VCaP (cell line): ENCODE measurements at regions not wholly inside any gene's neighbourhood (a gene's known extent, or its start where the extent isn't known, plus 50 kb on each side); places are given as distances from the start of the nearest gene placed in this dataset.

Experiments
- H3K27ac ChIP-seq: fragments of 450-650 bp; 2 replicates; pipeline ENCODE4 v1.5.1; 2017
- CTCF ChIP-seq: fragments of 450-650 bp; conservative IDR thresholded peaks from 2 replicates; pipeline ENCODE4 v1.5.1; 2017; ENCODE audit warnings: mild to moderate bottlenecking, moderate library complexity

GRCh38 chr16:64654178-64654577 is 467.7 kb downstream of the CDH11 start:
- TF ChIP-seq CTCF = no peak
- no peak overlapping the region for H3K27ac ChIP-seq

- H3K27ac ChIP-seq = no peak overlapping the region
- no peak for TF ChIP-seq CTCF
Observed at GRCh38 chr16:64648282-64648681, 473.6 kb downstream of the CDH11 start.

GRCh38 chr16:64641343-64641742 is 480.5 kb downstream of the CDH11 start:
- H3K27ac ChIP-seq = no peak overlapping the region
- no peak for TF ChIP-seq CTCF

GRCh38 chr16:64638766-64639165 is 483.1 kb downstream of the CDH11 start:
- no peak overlapping the region for H3K27ac ChIP-seq
- TF ChIP-seq CTCF = no peak

- H3K27ac ChIP-seq = no peak overlapping the region
- TF ChIP-seq CTCF = no peak
Observed at GRCh38 chr16:64629622-64630021, 492.2 kb downstream of the CDH11 start.

- no peak for TF ChIP-seq CTCF
- H3K27ac ChIP-seq = no peak overlapping the region
Observed at GRCh38 chr16:64627781-64628180, 494.1 kb downstream of the CDH11 start.

- TF ChIP-seq CTCF = no peak
- H3K27ac ChIP-seq = no peak overlapping the region
Observed at GRCh38 chr16:64627288-64627687, 494.6 kb downstream of the CDH11 start.

- no peak for TF ChIP-seq CTCF
- no peak overlapping the region for H3K27ac ChIP-seq
Observed at GRCh38 chr16:64626776-64627175, 495.1 kb downstream of the CDH11 start.
